Stimulated activated CD8-positive, alpha-beta memory T cell treated with anti-CD3 and anti-CD28 coated beads, Interleukin-15, amount 100 ng/mL, for 48 hours (primary cell): ENCODE measurements at regions not wholly inside any gene's neighbourhood (a gene's known extent, or its start where the extent isn't known, plus 50 kb on each side); places are given as distances from the start of the nearest gene placed in this dataset.
"Not testable (repeated sequence)": the region's sequence is repeated elsewhere in the genome, so short reads cannot be mapped to it uniquely, and the experiment has no call there.

Experiments
- DNase-seq, 2 donors: peaks; one replicate each; pipeline ENCODE4 v3.0.0-alpha.2; 2020; ENCODE audit warnings: low read depth in 2 of 2

GRCh38 chr3:127418560-127419147 lies 130.8 kb upstream of the PRR20G start:
- DNase-seq = no peak

- DNase-seq = no peak
Observed at GRCh38 chr3:127417709-127418559, 130.1 kb upstream of the PRR20G start.

- no peak for DNase-seq
Observed at GRCh38 chr3:127413871-127414270, 126.0 kb upstream of the PRR20G start.

- DNase-seq = no peak
Observed at GRCh38 chr3:127413318-127413673, 125.5 kb upstream of the PRR20G start.

GRCh38 chr3:127412578-127413317 lies 124.9 kb upstream of the PRR20G start:
- DNase-seq = no peak

GRCh38 chr3:127411875-127412274 lies 124.0 kb upstream of the PRR20G start:
- DNase-seq = not testable (repeated sequence)

GRCh38 chr3:127411083-127411727 lies 123.4 kb upstream of the PRR20G start:
- no peak for DNase-seq

GRCh38 chr3:127410678-127411077 lies 122.8 kb upstream of the PRR20G start:
- DNase-seq = no peak

- DNase-seq = no peak
Observed at GRCh38 chr3:127410137-127410488, 122.3 kb upstream of the PRR20G start.

GRCh38 chr3:127409421-127410136 lies 121.7 kb upstream of the PRR20G start:
- DNase-seq = no peak

GRCh38 chr3:127408684-127409420 lies 121.0 kb upstream of the PRR20G start:
- DNase-seq = no peak

GRCh38 chr3:127408022-127408683 lies 120.3 kb upstream of the PRR20G start:
- DNase-seq = no peak

GRCh38 chr3:127407026-127407939 lies 119.4 kb upstream of the PRR20G start:
- no peak for DNase-seq

- DNase-seq = peak in 1 of 2 donors; percentile 17
Observed at GRCh38 chr3:127406309-127407025, 118.6 kb upstream of the PRR20G start.

- DNase-seq = no peak
Observed at GRCh38 chr3:127405791-127406190, 117.9 kb upstream of the PRR20G start.

GRCh38 chr3:127405010-127405598 lies 117.3 kb upstream of the PRR20G start:
- no peak for DNase-seq

- no peak for DNase-seq
Observed at GRCh38 chr3:127404221-127405009, 116.6 kb upstream of the PRR20G start.
